Sigmoid colon (tissue), 4 donors: ENCODE measurements at regions not wholly inside any gene's neighbourhood (a gene's known extent, or its start where the extent isn't known, plus 50 kb on each side); places are given as distances from the start of the nearest gene placed in this dataset.

ENCODE experiments used
- CTCF ChIP-seq, 4 experiments: fragments of 450-650 bp in 3 of 4; fragments of 200-600 bp in 1 of 4; IDR thresholded peaks; one replicate each; pipeline ENCODE4 v1.5.1; 2016 to 2019; ENCODE audit warnings: antibody characterized with exemption in 4 of 4, mild to moderate bottlenecking in 3 of 4, moderate library complexity in 2 of 4
- EP300 ChIP-seq, 4 donors: sonication (generic); formaldehyde crosslinking; IDR thresholded peaks; one replicate each; pipeline ENCODE4 v1.6.1; 2017; ENCODE audit warnings: antibody characterized with exemption in 4 of 4
- POLR2A ChIP-seq, 2 donors: fragments of 450-650 bp; IDR thresholded peaks; one replicate each; pipeline ENCODE4 v1.6.1; 2016; ENCODE audit warnings: antibody characterized with exemption in 2 of 2, mild to moderate bottlenecking in 2 of 2, moderate library complexity in 2 of 2
- POLR2AphosphoS5 ChIP-seq, 4 donors: sonication (generic); formaldehyde crosslinking; IDR thresholded peaks; one replicate each; pipeline ENCODE4 v1.6.1; 2017; ENCODE audit warnings: antibody characterized with exemption in 4 of 4

GRCh38 chr2:43082111-43082894 lies 144.1 kb downstream of the ZFP36L2 start:
- TF ChIP-seq POLR2AphosphoS5 (IDR thresholded peaks at IDR 0.05), result peak; percentile 80 to 94 (median 92)
- no peak for TF ChIP-seq CTCF (IDR thresholded peaks at IDR 0.05)
- peak in 3 of 4 donors; percentile 35 to 52 (median 47) for TF ChIP-seq EP300 (IDR thresholded peaks at IDR 0.05)
- TF ChIP-seq POLR2A (IDR thresholded peaks at IDR 0.05), result no peak
